ENCODE measurements at regions not wholly inside any gene's neighbourhood (a gene's known extent, or its start where the extent isn't known, plus 50 kb on each side); places are given as distances from the start of the nearest gene placed in this dataset.

DNA sequence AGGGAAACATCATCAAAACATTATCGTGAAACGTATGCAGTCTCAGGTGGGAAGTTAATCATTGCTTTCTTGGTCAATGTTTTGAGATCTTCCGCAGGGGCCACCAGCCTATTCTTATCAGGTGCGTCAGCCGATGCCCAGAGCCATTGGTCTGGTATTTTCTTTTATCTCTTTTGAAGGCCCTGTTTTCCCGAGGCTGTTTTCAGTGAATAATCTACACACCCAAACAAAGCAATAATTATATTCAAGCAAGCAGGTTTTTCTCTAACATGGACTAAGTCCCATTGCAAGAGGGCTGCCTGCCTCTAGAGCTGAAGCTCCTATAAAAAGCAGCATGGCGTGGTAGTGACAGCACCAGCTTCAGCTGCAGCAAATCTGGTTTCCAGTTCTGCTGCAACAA, 430.0 kb upstream of the ID2 start:
- TF ChIP-seq TAF1 (IDR thresholded peaks at IDR 0.05; ENCODE audit: borderline replicate concordance, insufficient read depth, low read length) (no peak), FOXP2 (optimal IDR thresholded peaks at IDR 0.05; ENCODE audit: borderline replicate concordance, extremely low read depth, extremely low read length, insufficient read depth) (no peak), POLR2AphosphoS5 (IDR thresholded peaks at IDR 0.05; ENCODE audit: low read depth, low read length) (no peak), SIN3A (IDR thresholded peaks at IDR 0.05; ENCODE audit: borderline replicate concordance, insufficient read depth, low read length) (no peak)
- TF ChIP-seq, protein P1, sequence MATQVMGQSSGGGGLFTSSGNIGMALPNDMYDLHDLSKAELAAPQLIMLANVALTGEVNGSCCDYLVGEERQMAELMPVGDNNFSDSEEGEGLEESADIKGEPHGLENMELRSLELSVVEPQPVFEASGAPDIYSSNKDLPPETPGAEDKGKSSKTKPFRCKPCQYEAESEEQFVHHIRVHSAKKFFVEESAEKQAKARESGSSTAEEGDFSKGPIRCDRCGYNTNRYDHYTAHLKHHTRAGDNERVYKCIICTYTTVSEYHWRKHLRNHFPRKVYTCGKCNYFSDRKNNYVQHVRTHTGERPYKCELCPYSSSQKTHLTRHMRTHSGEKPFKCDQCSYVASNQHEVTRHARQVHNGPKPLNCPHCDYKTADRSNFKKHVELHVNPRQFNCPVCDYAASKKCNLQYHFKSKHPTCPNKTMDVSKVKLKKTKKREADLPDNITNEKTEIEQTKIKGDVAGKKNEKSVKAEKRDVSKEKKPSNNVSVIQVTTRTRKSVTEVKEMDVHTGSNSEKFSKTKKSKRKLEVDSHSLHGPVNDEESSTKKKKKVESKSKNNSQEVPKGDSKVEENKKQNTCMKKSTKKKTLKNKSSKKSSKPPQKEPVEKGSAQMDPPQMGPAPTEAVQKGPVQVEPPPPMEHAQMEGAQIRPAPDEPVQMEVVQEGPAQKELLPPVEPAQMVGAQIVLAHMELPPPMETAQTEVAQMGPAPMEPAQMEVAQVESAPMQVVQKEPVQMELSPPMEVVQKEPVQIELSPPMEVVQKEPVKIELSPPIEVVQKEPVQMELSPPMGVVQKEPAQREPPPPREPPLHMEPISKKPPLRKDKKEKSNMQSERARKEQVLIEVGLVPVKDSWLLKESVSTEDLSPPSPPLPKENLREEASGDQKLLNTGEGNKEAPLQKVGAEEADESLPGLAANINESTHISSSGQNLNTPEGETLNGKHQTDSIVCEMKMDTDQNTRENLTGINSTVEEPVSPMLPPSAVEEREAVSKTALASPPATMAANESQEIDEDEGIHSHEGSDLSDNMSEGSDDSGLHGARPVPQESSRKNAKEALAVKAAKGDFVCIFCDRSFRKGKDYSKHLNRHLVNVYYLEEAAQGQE (IDR thresholded peaks at IDR 0.05; ENCODE audit: insufficient read depth in 1 of 2, low read depth in 2 of 2, low read length in 2 of 2) = no peak

DNA sequence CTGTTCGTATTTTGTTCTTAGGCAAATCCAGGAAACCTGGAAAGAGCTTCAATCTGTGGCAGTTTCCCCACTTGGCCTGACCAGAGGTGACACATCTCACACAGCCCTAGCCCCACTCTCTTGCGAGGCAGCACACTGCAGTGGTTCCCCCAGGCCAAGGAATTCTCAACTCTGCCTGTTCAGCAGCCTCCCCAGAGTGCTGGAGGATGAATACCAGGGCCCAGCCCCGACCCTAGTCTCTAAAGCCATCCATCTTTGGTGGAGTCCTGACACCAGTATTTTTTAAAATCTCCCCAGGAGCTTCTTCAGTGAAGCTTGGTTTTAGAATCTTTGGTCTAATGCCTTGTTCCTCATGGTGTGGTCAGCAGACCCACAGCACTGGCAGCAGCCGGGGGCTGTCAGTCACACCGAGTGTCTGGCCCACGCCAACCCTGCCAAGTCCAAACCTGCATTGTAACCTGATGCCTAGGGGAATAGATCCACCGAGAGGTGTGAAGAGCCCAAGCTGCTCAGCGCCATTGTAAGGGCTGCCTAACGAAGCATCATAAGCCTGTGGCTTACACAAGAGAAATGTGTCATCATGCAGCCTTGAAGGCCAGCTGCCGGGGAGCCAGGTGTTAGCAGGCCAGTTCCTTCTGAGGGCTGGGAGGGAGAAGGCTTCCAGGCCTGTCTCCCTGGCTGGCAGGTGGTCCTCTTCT, 428.7 kb upstream of the ID2 start:
- TF ChIP-seq FOXP2 (optimal IDR thresholded peaks at IDR 0.05; ENCODE audit: borderline replicate concordance, extremely low read depth, extremely low read length, insufficient read depth) = no peak

DNA sequence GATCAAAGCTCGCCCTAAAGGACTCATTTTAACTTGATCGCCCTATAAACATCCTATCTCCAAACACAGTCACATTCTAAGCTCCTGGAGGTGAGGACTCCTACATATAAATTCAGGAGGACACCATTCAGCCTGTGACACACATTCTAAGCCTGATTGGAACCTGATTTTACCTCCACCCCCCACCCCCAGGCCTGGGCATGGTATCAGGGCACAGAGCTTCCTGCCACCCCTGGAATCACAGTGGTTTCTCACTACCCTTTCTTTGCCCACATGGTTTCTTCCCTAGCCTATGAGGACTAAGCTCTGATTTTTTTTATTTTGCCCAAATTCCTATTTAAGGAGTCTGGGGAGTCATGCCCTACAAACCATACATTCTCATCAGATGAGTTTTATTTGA, 428.1 kb upstream of the ID2 start:
- TF ChIP-seq TAF1 (IDR thresholded peaks at IDR 0.05; ENCODE audit: borderline replicate concordance, insufficient read depth, low read length) = no peak
- TF ChIP-seq, protein P1 (IDR thresholded peaks at IDR 0.05; ENCODE audit: insufficient read depth in 1 of 2, low read depth in 2 of 2, low read length in 2 of 2) = no peak
- no peak for TF ChIP-seq SIN3A (IDR thresholded peaks at IDR 0.05; ENCODE audit: borderline replicate concordance, insufficient read depth, low read length)
- no peak for TF ChIP-seq FOXP2 (optimal IDR thresholded peaks at IDR 0.05; ENCODE audit: borderline replicate concordance, extremely low read depth, extremely low read length, insufficient read depth)
- TF ChIP-seq POLR2AphosphoS5 (IDR thresholded peaks at IDR 0.05; ENCODE audit: low read depth, low read length) = no peak

DNA sequence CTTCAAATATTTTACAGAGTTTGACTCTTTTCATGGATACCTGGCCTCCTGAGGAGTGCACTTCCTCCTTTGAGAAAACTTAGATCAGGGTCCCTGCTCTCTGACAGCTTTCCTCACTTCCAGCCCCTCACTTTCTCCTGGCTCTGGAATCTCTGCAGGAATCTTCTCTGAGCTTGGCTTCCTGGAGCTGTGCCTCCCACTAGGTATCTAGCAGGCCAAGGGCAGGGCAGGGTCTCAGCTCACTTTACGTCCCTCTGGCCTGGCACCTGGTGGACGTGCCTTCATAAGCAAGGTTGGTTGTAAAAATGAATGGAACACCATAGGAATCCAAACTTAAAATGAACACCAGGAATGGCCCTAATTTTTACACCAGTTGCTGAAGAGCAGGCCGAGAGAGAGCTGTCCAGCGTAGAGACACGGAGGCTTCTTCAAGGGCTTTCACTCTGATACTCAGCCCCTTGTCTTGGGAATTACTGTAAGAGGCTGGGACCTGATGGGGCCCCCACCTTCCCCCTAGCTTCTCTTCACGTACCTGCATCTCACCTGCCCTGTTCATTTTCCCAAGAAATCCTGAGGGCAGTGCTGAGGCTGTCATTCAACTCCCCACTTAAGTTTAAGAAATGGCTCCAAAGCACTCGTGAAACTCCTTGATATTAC, 426.9 kb upstream of the ID2 start:
- TF ChIP-seq FOXP2 (optimal IDR thresholded peaks at IDR 0.05; ENCODE audit: borderline replicate concordance, extremely low read depth, extremely low read length, insufficient read depth) = no peak
- TF ChIP-seq, protein P1 (IDR thresholded peaks at IDR 0.05; ENCODE audit: insufficient read depth in 1 of 2, low read depth in 2 of 2, low read length in 2 of 2) = peak in 1 of 2 experiments; percentile 51; a peak in 1 of 4 replicates

DNA sequence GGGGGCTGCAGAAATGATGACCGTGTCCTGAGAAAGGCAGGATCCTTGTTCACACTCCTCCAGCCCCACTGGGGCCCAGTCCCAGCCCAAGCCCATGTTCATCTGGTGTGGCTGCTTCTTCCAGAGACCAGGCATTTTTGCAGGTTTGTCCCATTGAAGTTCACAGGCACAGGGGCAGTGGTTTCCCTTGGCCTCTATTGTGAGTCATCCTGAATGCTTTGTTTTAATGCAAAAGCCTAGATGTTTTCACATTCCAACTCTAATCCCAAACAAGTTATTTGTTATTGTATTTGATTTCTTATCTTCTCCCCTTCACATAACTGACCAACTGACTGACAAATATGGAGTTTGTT, 426.4 kb upstream of the ID2 start:
- TF ChIP-seq, protein P1 (IDR thresholded peaks at IDR 0.05; ENCODE audit: insufficient read depth in 1 of 2, low read depth in 2 of 2, low read length in 2 of 2) = no peak
- TF ChIP-seq POLR2AphosphoS5 (IDR thresholded peaks at IDR 0.05; ENCODE audit: low read depth, low read length) (no peak), FOXP2 (optimal IDR thresholded peaks at IDR 0.05; ENCODE audit: borderline replicate concordance, extremely low read depth, extremely low read length, insufficient read depth) (no peak), TAF1 (IDR thresholded peaks at IDR 0.05; ENCODE audit: borderline replicate concordance, insufficient read depth, low read length) (no peak), SIN3A (IDR thresholded peaks at IDR 0.05; ENCODE audit: borderline replicate concordance, insufficient read depth, low read length) (no peak)
